Activated CD8-positive, alpha-beta T cell treated with anti-CD3 and anti-CD28 coated beads for 36 hours (primary cell): ENCODE measurements at regions not wholly inside any gene's neighbourhood (a gene's known extent, or its start where the extent isn't known, plus 50 kb on each side); places are given as distances from the start of the nearest gene placed in this dataset.

ENCODE experiments used
- ATAC-seq: fragments of 200-7000 bp; cut with Tn5 transposase; one replicate; pipeline ENCODE4 v1.10.0; 2021; ENCODE audit warnings: mild to moderate bottlenecking, moderate library complexity
- CTCF ChIA-PET: fragments of 350-600 bp; sonication (Branson Sonifier 250); formaldehyde crosslinking; loops from one replicate; lab custom pipeline; 2021; ENCODE audit warnings: antibody characterized with exemption; lab: Charles Lee
- POLR2A ChIA-PET: fragments of 350-600 bp; sonication (Branson Sonifier 250); formaldehyde crosslinking; loops from one replicate; lab custom pipeline; 2021; ENCODE audit warnings: antibody characterized with exemption; lab: Charles Lee
- DNase-seq: peaks from one replicate; pipeline ENCODE4 v3.0.0-alpha.2; 2020
- H3K27ac Mint-ChIP-seq: one replicate; pipeline ENCODE4 v1.8.0; 2021; ENCODE audit warnings: mild to moderate bottlenecking, mixed read lengths
- H3K27me3 Mint-ChIP-seq: one replicate; pipeline ENCODE4 v1.8.0; 2021; ENCODE audit warnings: mixed read lengths
- H3K36me3 Mint-ChIP-seq: one replicate; pipeline ENCODE4 v1.8.0; 2021; ENCODE audit warnings: low read depth, mixed read lengths
- H3K4me1 Mint-ChIP-seq: one replicate; pipeline ENCODE4 v1.8.0; 2021; ENCODE audit warnings: low read depth, mixed read lengths
- H3K4me3 Mint-ChIP-seq: one replicate; pipeline ENCODE4 v1.8.0; 2021; ENCODE audit warnings: mild to moderate bottlenecking, moderate library complexity, mixed read lengths
- H3K9me3 Mint-ChIP-seq: one replicate; pipeline ENCODE4 v1.8.0; 2021; ENCODE audit warnings: mixed read lengths
- intact Hi-C: fragments of 100-400 bp; cut with micrococcal nuclease; formaldehyde crosslinking; loops from one replicate; pipeline ENCODE4 v1.10.0; 2022
- TF ChIP-seq, protein P1 (sequence below): fragments of 200-600 bp; IDR thresholded peaks from one replicate; pipeline ENCODE4 v1.8.0; 2022; ENCODE audit warnings: antibody characterized with exemption, mild to moderate bottlenecking

DNA sequence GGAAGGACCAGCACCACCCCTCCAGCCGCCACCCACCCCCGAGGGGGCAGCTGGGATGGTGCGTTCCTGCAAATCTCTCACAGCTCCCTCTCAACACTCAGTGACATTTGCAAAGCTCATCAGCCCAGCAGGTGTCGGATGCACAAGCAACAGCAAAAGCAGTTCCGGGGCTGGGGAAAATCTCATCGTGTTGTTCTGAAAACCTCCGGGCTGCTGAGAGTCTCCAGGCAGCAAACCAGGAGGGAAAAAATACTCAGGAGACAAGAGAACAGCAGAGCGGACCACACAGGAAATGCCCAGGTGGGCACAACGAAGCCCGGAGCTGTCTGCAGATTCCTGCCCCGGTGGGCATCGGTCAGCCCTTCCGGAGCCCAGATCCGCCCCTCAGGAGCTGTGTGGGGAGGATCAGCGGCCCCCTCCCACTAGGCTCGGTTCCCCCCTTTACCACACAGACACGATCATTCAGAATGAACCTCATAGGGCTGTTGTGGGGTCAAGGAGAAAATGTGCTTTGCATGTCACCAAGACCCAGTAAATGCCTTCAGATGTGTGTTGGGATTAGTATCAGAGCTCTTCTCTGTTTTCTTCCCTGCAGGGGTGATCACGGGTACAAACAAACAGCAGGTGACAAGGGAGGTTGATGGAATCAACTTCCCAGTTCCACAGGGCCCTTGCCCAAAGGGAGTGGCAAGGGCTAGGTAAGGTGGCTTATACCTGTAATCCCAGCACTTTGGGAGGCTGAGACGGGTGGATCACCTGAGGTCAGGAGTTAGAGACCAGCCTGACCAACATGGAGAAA is 127.0 kb upstream of the TIAM1 start:
- no peak for ATAC-seq

DNA sequence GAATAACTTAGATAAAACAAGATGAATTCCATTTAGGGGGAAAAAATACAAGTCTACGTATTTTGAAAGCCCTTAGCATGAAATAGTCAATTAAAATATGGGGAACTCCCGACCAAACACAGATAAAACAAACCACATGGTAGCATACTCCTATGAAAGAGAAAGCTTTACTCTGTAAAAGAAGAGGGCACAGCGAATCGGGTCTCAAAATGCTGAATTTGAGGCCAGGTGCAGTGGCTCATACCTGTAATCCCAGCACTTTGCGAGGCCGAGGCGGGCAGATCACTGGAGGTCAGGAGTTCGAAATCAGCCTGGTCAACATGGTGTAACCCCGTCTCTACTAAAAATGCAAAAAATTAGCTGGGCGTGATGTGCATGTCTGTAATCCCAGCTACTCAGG is 116.9 kb upstream of the TIAM1 start:
- Mint-ChIP-seq H3K4me3 (no peak overlapping the region), H3K27ac (peak overlapping the region; percentile 49), H3K27me3 (no peaks in the 10 kb centered on the region), H3K9me3 (no peaks in the 10 kb centered on the region), H3K4me1 (peaks cover 14% of the 10 kb centered on the region), H3K36me3 (no peaks in the 10 kb centered on the region)
- DNase-seq (peak; percentile 36), ATAC-seq (peak; percentile 78)
- ChIA-PET CTCF (no interaction called here), POLR2A (interaction anchor here (0.7 to 1.1 kb wide), 2 partner anchors 21 to 99 kb away, joined by 3 read pairs; no protein-coding TSS in a partner anchor)
- TF ChIP-seq, protein P1, sequence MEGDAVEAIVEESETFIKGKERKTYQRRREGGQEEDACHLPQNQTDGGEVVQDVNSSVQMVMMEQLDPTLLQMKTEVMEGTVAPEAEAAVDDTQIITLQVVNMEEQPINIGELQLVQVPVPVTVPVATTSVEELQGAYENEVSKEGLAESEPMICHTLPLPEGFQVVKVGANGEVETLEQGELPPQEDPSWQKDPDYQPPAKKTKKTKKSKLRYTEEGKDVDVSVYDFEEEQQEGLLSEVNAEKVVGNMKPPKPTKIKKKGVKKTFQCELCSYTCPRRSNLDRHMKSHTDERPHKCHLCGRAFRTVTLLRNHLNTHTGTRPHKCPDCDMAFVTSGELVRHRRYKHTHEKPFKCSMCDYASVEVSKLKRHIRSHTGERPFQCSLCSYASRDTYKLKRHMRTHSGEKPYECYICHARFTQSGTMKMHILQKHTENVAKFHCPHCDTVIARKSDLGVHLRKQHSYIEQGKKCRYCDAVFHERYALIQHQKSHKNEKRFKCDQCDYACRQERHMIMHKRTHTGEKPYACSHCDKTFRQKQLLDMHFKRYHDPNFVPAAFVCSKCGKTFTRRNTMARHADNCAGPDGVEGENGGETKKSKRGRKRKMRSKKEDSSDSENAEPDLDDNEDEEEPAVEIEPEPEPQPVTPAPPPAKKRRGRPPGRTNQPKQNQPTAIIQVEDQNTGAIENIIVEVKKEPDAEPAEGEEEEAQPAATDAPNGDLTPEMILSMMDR = no peak
- intact Hi-C loops = no loop called here

More for the DNA sequence above, 127.0 kb upstream of the TIAM1 start:
- no peak overlapping the region for H3K27ac Mint-ChIP-seq
- TF ChIP-seq, protein P1 = no peak
- no peaks in the 10 kb centered on the region for H3K27me3 Mint-ChIP-seq
- ChIA-PET POLR2A (no interaction called here), CTCF (no interaction called here)
- intact Hi-C loops = no loop called here
- no peaks in the 10 kb centered on the region for H3K36me3 Mint-ChIP-seq
- H3K9me3 Mint-ChIP-seq = peaks cover 6% of the 10 kb centered on the region
- H3K4me1 Mint-ChIP-seq = no peaks in the 10 kb centered on the region
- DNase-seq = no peak
- no peak overlapping the region for H3K4me3 Mint-ChIP-seq

GRCh38 chr21:31459457-31459856 is 115.4 kb upstream of the TIAM1 start:
- H3K4me1 Mint-ChIP-seq = peaks cover 14% of the 10 kb centered on the region
- ChIA-PET CTCF (interaction anchor here (0.8 to 0.9 kb wide), 2 partner anchors 15 to 117 kb away, joined by 3 to 4 read pairs; no protein-coding TSS in a partner anchor), POLR2A (interaction anchor here (1.1 kb wide), 1 partner anchor 13 kb away, joined by 6 read pairs; no protein-coding TSS in a partner anchor)
- H3K36me3 Mint-ChIP-seq = no peaks in the 10 kb centered on the region
- no peak for DNase-seq
- no peak overlapping the region for H3K27ac Mint-ChIP-seq
- intact Hi-C loops = no loop called here
- no peak for ATAC-seq
- no peak overlapping the region for H3K4me3 Mint-ChIP-seq
- no peaks in the 10 kb centered on the region for H3K27me3 Mint-ChIP-seq
- no peaks in the 10 kb centered on the region for H3K9me3 Mint-ChIP-seq
- TF ChIP-seq, protein P1 = no peak

GRCh38 chr21:31457675-31458074 is 113.6 kb upstream of the TIAM1 start:
- no peak for ATAC-seq
- intact Hi-C loops = no loop called here
- POLR2A ChIA-PET = no interaction called here
- H3K27ac Mint-ChIP-seq = no peak overlapping the region
- CTCF ChIA-PET = no interaction called here
- H3K27me3 Mint-ChIP-seq = no peaks in the 10 kb centered on the region
- H3K4me3 Mint-ChIP-seq = no peak overlapping the region
- TF ChIP-seq, protein P1 = no peak
- peaks cover 2% of the 10 kb centered on the region for H3K9me3 Mint-ChIP-seq
- no peak for DNase-seq
- peaks cover 14% of the 10 kb centered on the region for H3K4me1 Mint-ChIP-seq
- H3K36me3 Mint-ChIP-seq = peaks cover 2% of the 10 kb centered on the region

DNA sequence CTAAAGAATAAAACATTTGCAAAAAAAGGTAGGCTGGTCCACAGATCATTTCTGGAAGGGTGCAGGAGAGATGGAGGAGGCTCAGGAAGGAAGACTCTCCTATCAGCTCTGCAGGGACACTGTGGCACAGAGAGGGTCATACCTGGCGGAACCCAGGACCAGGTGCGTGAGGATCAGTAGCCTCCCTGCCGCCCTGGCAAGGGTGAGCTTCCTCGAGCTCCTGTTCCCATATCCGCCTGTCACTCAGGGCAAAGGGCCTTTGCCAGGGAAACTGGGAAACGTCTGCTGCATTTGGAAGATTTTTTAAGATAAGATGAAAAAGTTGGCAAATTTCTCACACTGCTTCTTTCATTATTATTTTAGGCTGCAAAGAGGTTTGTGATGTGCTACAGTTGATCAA is 112.1 kb upstream of the TIAM1 start:
- POLR2A ChIA-PET = interaction anchor here (0.6 to 1.2 kb wide), 2 partner anchors 9 to 129 kb away, joined by 3 read pairs; no protein-coding TSS in a partner anchor
- Mint-ChIP-seq H3K9me3 (peaks cover 2% of the 10 kb centered on the region), H3K27ac (no peak overlapping the region), H3K4me3 (no peak overlapping the region), H3K36me3 (peaks cover 2% of the 10 kb centered on the region), H3K27me3 (no peaks in the 10 kb centered on the region), H3K4me1 (peaks cover 10% of the 10 kb centered on the region)
- CTCF ChIA-PET = interaction anchor here (0.9 kb wide), 1 partner anchor 106 kb away, joined by 3 read pairs; no protein-coding TSS in a partner anchor
- TF ChIP-seq, protein P1 = no peak
- intact Hi-C loops = no loop called here
- DNase-seq (no peak), ATAC-seq (no peak)
